ENCODE measurements at regions not wholly inside any gene's neighbourhood (a gene's known extent, or its start where the extent isn't known, plus 50 kb on each side); places are given as distances from the start of the nearest gene placed in this dataset.

DNA sequence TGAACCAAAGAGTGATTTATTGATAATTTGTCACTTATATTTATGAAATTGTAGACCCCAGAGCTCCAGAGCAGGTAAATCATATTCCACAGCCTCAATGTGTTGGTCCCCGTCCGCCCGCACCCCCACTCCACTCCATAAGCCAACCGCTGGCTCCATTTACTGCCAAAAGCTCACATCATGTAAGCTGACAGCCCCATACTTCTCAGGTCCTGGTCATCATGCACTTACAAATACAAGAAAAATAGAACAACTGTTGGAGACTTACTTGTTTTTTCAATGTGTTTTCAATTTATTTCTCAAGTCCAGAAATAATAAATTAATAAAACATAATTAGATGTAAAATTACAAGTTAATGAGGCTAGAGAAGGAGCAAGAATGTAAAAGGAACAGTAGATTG is 235.7 kb upstream of the HAND2 start:
- no peak for TF ChIP-seq POLR2AphosphoS5 (IDR thresholded peaks at IDR 0.05)
- TF ChIP-seq CTCF (IDR thresholded peaks at IDR 0.05): no peak
- TF ChIP-seq EP300 (IDR thresholded peaks at IDR 0.05): no peak
